A673 (cell line): ENCODE measurements at regions not wholly inside any gene's neighbourhood (a gene's known extent, or its start where the extent isn't known, plus 50 kb on each side); places are given as distances from the start of the nearest gene placed in this dataset.

Source experiments
- BruUV-seq: library from RNA; stranded (reverse); fragments of 400-500 nt; replicated peaks from 2 replicates; lab custom pipeline; 2021; lab: Mats Ljungman, UMichigan
- CTCF ChIA-PET: fragments of 300-600 bp; sonication (Branson Sonifier 250); formaldehyde crosslinking; loops from one replicate; lab custom pipeline; 2022; ENCODE audit warnings: antibody characterized with exemption; lab: Charles Lee
- POLR2A ChIA-PET: fragments of 300-600 bp; sonication (Branson Sonifier 250); formaldehyde crosslinking; loops from one replicate; lab custom pipeline; 2022; ENCODE audit warnings: antibody characterized with exemption; ENCODE audit not compliant: low non-redundant PET; lab: Charles Lee
- DNase-seq: peaks from one replicate; pipeline ENCODE4 v3.0.0-alpha.2; 2015; ENCODE audit warnings: low spot score
- H3K27ac ChIP-seq: fragments of 200-600 bp; sonication (generic); 2 replicates; pipeline ENCODE4 v1.5.1; 2016; ENCODE audit warnings: mixed run types, low read depth, mild to moderate bottlenecking, mixed read lengths, antibody characterized with exemption, low read length; ENCODE audit not compliant: poor library complexity, severe bottlenecking
- H3K27me3 ChIP-seq: fragments of 200-600 bp; sonication (generic); replicated peaks from 2 replicates; pipeline ENCODE4 v1.6.1; 2017; ENCODE audit warnings: mixed run types, low read depth, mild to moderate bottlenecking, mixed read lengths, antibody characterized with exemption, low read length; ENCODE audit not compliant: insufficient read depth, poor library complexity
- H3K36me3 ChIP-seq: fragments of 200-600 bp; sonication (generic); 2 replicates; pipeline ENCODE4 v1.6.1; 2016; ENCODE audit warnings: mixed run types, mild to moderate bottlenecking, mixed read lengths, antibody characterized with exemption, low read length; ENCODE audit not compliant: insufficient read depth, poor library complexity, severe bottlenecking
- H3K4me1 ChIP-seq: fragments of 200-600 bp; sonication (generic); 2 replicates; pipeline ENCODE4 v1.6.1; 2017; ENCODE audit warnings: mixed run types, mild to moderate bottlenecking, mixed read lengths, antibody characterized with exemption, low read length; ENCODE audit not compliant: insufficient read depth, poor library complexity, severe bottlenecking
- H3K4me3 ChIP-seq: fragments of 200-600 bp; sonication (generic); 2 replicates; pipeline ENCODE4 v1.5.1; 2016; ENCODE audit warnings: low read depth, mixed run types, mild to moderate bottlenecking, mixed read lengths, low read length; ENCODE audit not compliant: poor library complexity, severe bottlenecking
- H3K9me3 ChIP-seq: fragments of 200-600 bp; sonication (generic); 2 replicates; pipeline ENCODE4 v1.6.1; 2016; ENCODE audit warnings: mixed run types, low read depth, mild to moderate bottlenecking, mixed read lengths, antibody characterized with exemption, low read length; ENCODE audit not compliant: poor library complexity, severe bottlenecking
- CTCF ChIP-seq: fragments of 300-800, 200-600 bp; sonication (generic); conservative IDR thresholded peaks from 2 replicates; pipeline ENCODE4 v1.5.1; 2017; ENCODE audit warnings: low read depth, mild to moderate bottlenecking, antibody characterized with exemption, low read length, moderate library complexity, mixed read lengths
- EZH2 ChIP-seq: fragments of 200-600 bp; sonication (generic); IDR thresholded peaks from 2 replicates; pipeline ENCODE4 v1.6.1; 2017; ENCODE audit warnings: borderline replicate concordance, low read depth, mild to moderate bottlenecking, mixed read lengths, antibody characterized with exemption, low read length; ENCODE audit not compliant: poor library complexity, severe bottlenecking
- intact Hi-C: fragments of 100-400 bp; cut with micrococcal nuclease; formaldehyde crosslinking; loops from one replicate; pipeline ENCODE4 v1.10.0; 2022; ENCODE audit not compliant: unreplicated experiment

GRCh38 chr5:158300256-158300655 is 441.3 kb upstream of the CLINT1 start:
- no peak overlapping the region for H3K4me3 ChIP-seq
- H3K9me3 ChIP-seq: no peaks in the 10 kb centered on the region
- H3K27ac ChIP-seq: no peak overlapping the region
- intact Hi-C loops: no loop called here
- no TSS peak for BruUV-seq
- TF ChIP-seq CTCF (no peak), EZH2 (no peak)
- no peak for DNase-seq
- CTCF ChIA-PET: interaction anchor here (0.5 kb wide), 1 partner anchor 171 kb away, joined by 3 read pairs; no protein-coding TSS in a partner anchor
- H3K4me1 ChIP-seq: no peaks in the 10 kb centered on the region
- POLR2A ChIA-PET: no interaction called here
- no peaks in the 10 kb centered on the region for H3K36me3 ChIP-seq
- H3K27me3 ChIP-seq: no peaks in the 10 kb centered on the region

GRCh38 chr5:158297002-158297527 is 438.1 kb upstream of the CLINT1 start:
- Histone ChIP-seq H3K9me3 (no peaks in the 10 kb centered on the region), H3K27ac (no peak overlapping the region), H3K4me1 (no peaks in the 10 kb centered on the region), H3K27me3 (no peaks in the 10 kb centered on the region), H3K36me3 (no peaks in the 10 kb centered on the region), H3K4me3 (no peak overlapping the region)
- BruUV-seq: no TSS peak
- ChIA-PET POLR2A (no interaction called here), CTCF (no interaction called here)
- TF ChIP-seq EZH2: no peak
- TF ChIP-seq CTCF: no peak
- intact Hi-C loops: no loop called here
- DNase-seq: no peak

GRCh38 chr5:158294701-158295100 is 435.8 kb upstream of the CLINT1 start:
- no peaks in the 10 kb centered on the region for H3K9me3 ChIP-seq
- DNase-seq: no peak
- H3K36me3 ChIP-seq: no peaks in the 10 kb centered on the region
- CTCF ChIA-PET: no interaction called here
- TF ChIP-seq CTCF: no peak
- TF ChIP-seq EZH2: no peak
- no peaks in the 10 kb centered on the region for H3K4me1 ChIP-seq
- H3K27me3 ChIP-seq: no peaks in the 10 kb centered on the region
- no peak overlapping the region for H3K4me3 ChIP-seq
- no TSS peak for BruUV-seq
- H3K27ac ChIP-seq: no peak overlapping the region
- POLR2A ChIA-PET: no interaction called here
- intact Hi-C loops: no loop called here
